IMR-90 (cell line): ENCODE measurements at regions not wholly inside any gene's neighbourhood (a gene's known extent, or its start where the extent isn't known, plus 50 kb on each side); places are given as distances from the start of the nearest gene placed in this dataset.

Experiments
- ATAC-seq: fragments of 200-7000 bp; cut with Tn5 transposase; 2 replicates; pipeline ENCODE4 v1.9.1; 2020; ENCODE audit warnings: low read depth, mild to moderate bottlenecking, moderate library complexity
- BruUV-seq: library from RNA; stranded (reverse); fragments of 400-500 nt; replicated peaks from 2 replicates; lab custom pipeline; 2021; lab: Mats Ljungman, UMichigan
- CTCF ChIA-PET: fragments of 300-600 bp; formaldehyde crosslinking; extraction: SDS; loops from one replicate; lab custom pipeline; 2021; ENCODE audit warnings: antibody characterized with exemption; lab: Yijun Ruan, JAX
- POLR2A ChIA-PET: fragments of 300-600 bp; sonication (Branson Sonifier 250); formaldehyde crosslinking; loops from one replicate; lab custom pipeline; 2022; ENCODE audit warnings: antibody characterized with exemption; ENCODE audit not compliant: unreplicated experiment; lab: Charles Lee
- DNase-seq: peaks from one replicate; pipeline ENCODE4 v3.0.0; 2013
- H2AFZ ChIP-seq: replicated peaks from 2 replicates; pipeline ENCODE3; 2013; ENCODE audit warnings: low read length, mild to moderate bottlenecking; ENCODE audit not compliant: poor library complexity
- H2AK5ac ChIP-seq: 2 replicates; pipeline ENCODE4 v1.6.1; 2013; ENCODE audit warnings: low read depth, low read length, inconsistent platforms
- H2AK9ac ChIP-seq: replicated peaks from 2 replicates; pipeline ENCODE3; 2013; ENCODE audit warnings: mild to moderate bottlenecking, low read depth, low read length, moderate library complexity; ENCODE audit not compliant: poor library complexity
- H2BK120ac ChIP-seq: 2 replicates; pipeline ENCODE4 v1.6.1; 2013; ENCODE audit warnings: low read depth, low read length, inconsistent platforms
- H2BK15ac ChIP-seq: 3 replicates; pipeline ENCODE4 v1.6.1; 2013; ENCODE audit warnings: low read depth, low read length, inconsistent platforms
- H2BK20ac ChIP-seq: 2 replicates; pipeline ENCODE4 v1.6.1; 2013; ENCODE audit warnings: low read depth, mild to moderate bottlenecking, inconsistent platforms, low read length, moderate library complexity
- H2BK5ac ChIP-seq: 2 replicates; pipeline ENCODE4 v1.6.1; 2013; ENCODE audit warnings: mild to moderate bottlenecking, low read depth, low read length, inconsistent platforms; ENCODE audit not compliant: poor library complexity, severe bottlenecking
- H3K14ac ChIP-seq: replicated peaks from 2 replicates; pipeline ENCODE4 v1.6.1; 2013; ENCODE audit warnings: low read depth, low read length, inconsistent platforms
- H3K18ac ChIP-seq: 2 replicates; pipeline ENCODE4 v1.6.1; 2013; ENCODE audit warnings: low read depth, low read length, control low read depth
- H3K23ac ChIP-seq: 2 replicates; pipeline ENCODE4 v1.6.1; 2013; ENCODE audit warnings: low read depth, low read length, inconsistent platforms
- H3K27ac ChIP-seq: 2 replicates; pipeline ENCODE4 v1.5.1; 2013; ENCODE audit warnings: mild to moderate bottlenecking, control low read depth, low read length; ENCODE audit not compliant: insufficient read depth
- H3K27me3 ChIP-seq: 2 replicates; pipeline ENCODE4 v1.6.1; 2013; ENCODE audit warnings: low read length; ENCODE audit not compliant: control insufficient read depth, insufficient read depth
- H3K36me3 ChIP-seq: 2 replicates; pipeline ENCODE4 v1.6.1; 2013; ENCODE audit warnings: low read length, mixed read lengths; ENCODE audit not compliant: control insufficient read depth, insufficient read depth
- H3K4ac ChIP-seq: 2 replicates; pipeline ENCODE4 v1.6.1; 2013; ENCODE audit warnings: low read depth, low read length, inconsistent platforms
- H3K4me1 ChIP-seq: 2 replicates; pipeline ENCODE4 v1.6.1; 2013; ENCODE audit warnings: low read length, mixed read lengths; ENCODE audit not compliant: control insufficient read depth, insufficient read depth
- H3K4me2 ChIP-seq: 2 replicates; pipeline ENCODE4 v1.6.1; 2013; ENCODE audit warnings: low read depth, mild to moderate bottlenecking, control low read depth, low read length, moderate library complexity
- H3K4me3 ChIP-seq: 2 replicates; pipeline ENCODE4 v1.5.1; 2013; ENCODE audit warnings: low read depth, mild to moderate bottlenecking, control low read depth, low read length, moderate library complexity; ENCODE audit not compliant: insufficient read depth
- H3K56ac ChIP-seq: 2 replicates; pipeline ENCODE4 v1.6.1; 2013; ENCODE audit warnings: low read length, inconsistent platforms; ENCODE audit not compliant: insufficient read depth; ENCODE audit errors: extremely low read depth
- H3K79me1 ChIP-seq, 2 experiments: 2 replicates each; pipeline ENCODE4 v1.6.1; 2013; ENCODE audit warnings: low read length in 2 of 2, inconsistent platforms in 1 of 2, low read depth in 1 of 2
- H3K9ac ChIP-seq: 2 replicates; pipeline ENCODE4 v1.6.1; 2013; ENCODE audit warnings: low read depth, low read length, control low read depth
- H3K9me1 ChIP-seq: 2 replicates; pipeline ENCODE4 v1.6.1; 2013; ENCODE audit warnings: low read length, inconsistent platforms; ENCODE audit not compliant: insufficient read depth
- H3K9me3 ChIP-seq: 2 replicates; pipeline ENCODE4 v1.6.1; 2013; ENCODE audit warnings: low read length; ENCODE audit not compliant: control insufficient read depth, insufficient read depth
- H4K20me1 ChIP-seq: 2 replicates; pipeline ENCODE4 v1.6.1; 2013; ENCODE audit warnings: low read length, inconsistent platforms; ENCODE audit not compliant: insufficient read depth
- H4K5ac ChIP-seq: 2 replicates; pipeline ENCODE4 v1.6.1; 2013; ENCODE audit warnings: mild to moderate bottlenecking, low read depth, low read length, control low read depth
- H4K8ac ChIP-seq, 2 experiments: 2 replicates each; pipeline ENCODE4 v1.6.1; 2013; ENCODE audit warnings: low read depth in 2 of 2, low read length in 2 of 2, control low read depth in 1 of 2, inconsistent platforms in 1 of 2
- H4K91ac ChIP-seq: 2 replicates; pipeline ENCODE4 v1.6.1; 2013; ENCODE audit warnings: low read depth, low read length, inconsistent platforms; ENCODE audit not compliant: insufficient read depth
- BHLHE40 ChIP-seq: fragments of 150-350 bp; IDR thresholded peaks from 2 replicates; pipeline ENCODE4 v1.6.1; 2016; ENCODE audit warnings: mild to moderate bottlenecking, low read depth, low read length
- FOS ChIP-seq: fragments of 150-350 bp; IDR thresholded peaks from 2 replicates; pipeline ENCODE4 v1.6.1; 2016; ENCODE audit warnings: low read depth, low read length
- NFE2L2 ChIP-seq: fragments of 150-350 bp; IDR thresholded peaks from 2 replicates; pipeline ENCODE4 v1.6.1; 2016; ENCODE audit warnings: low read depth, mild to moderate bottlenecking, low read length
- RCOR1 ChIP-seq: IDR thresholded peaks from 2 replicates; pipeline ENCODE4 v1.6.1; 2012; ENCODE audit warnings: mild to moderate bottlenecking, low read length, improper control_type of control experiment; ENCODE audit not compliant: insufficient replicate concordance
- WGBS, 2 experiments: methylation state at CpG; one replicate each; pipeline versions ENCODE4 v1.1.5 to v1.1.7; 2013; ENCODE audit warnings: missing lambda C conversion rate in 2 of 2; ENCODE audit not compliant: insufficient read length in 1 of 2; ENCODE audit errors: extremely low coverage in 2 of 2; 5-methylcytosine and 5-hydroxymethylcytosine counted together
- dilution Hi-C: fragments of 300-500 bp; cut with HindIII; formaldehyde crosslinking; loops from one replicate; pipeline ENCODE4 v1.14.3; 2018; ENCODE audit warnings: low sequenced_read_pairs; ENCODE audit not compliant: unreplicated experiment
- in situ Hi-C: fragments of 300-500 bp; cut with MboI; formaldehyde crosslinking; loops from 3 replicates; pipeline ENCODE4 v1.14.3; 2019; ENCODE audit warnings: low sequenced_read_pairs, inconsistent platforms, mixed read lengths
- intact Hi-C: fragments of 100-400 bp; cut with micrococcal nuclease; formaldehyde crosslinking; loops from 2 replicates; pipeline ENCODE4 v1.10.0; 2022
- TF ChIP-seq, protein P1 (sequence below): conservative IDR thresholded peaks from 2 replicates; pipeline ENCODE4 v1.5.1; 2012; ENCODE audit warnings: mild to moderate bottlenecking, low read depth, low read length, improper control_type of control experiment
- TF ChIP-seq, protein P2 (sequence below): fragments of 150-350 bp; IDR thresholded peaks from 2 replicates; pipeline ENCODE4 v1.6.1; 2016; ENCODE audit warnings: low read depth, mild to moderate bottlenecking, low read length, moderate library complexity, borderline replicate concordance

GRCh38 chr3:96190024-96190616, 624.3 kb upstream of the EPHA6 start:
- Histone ChIP-seq H3K4me2 (no peak overlapping the region), H2AK5ac (no peak overlapping the region), H2BK20ac (no peak overlapping the region), H4K91ac (no peak overlapping the region), H3K23ac (no peak overlapping the region), H2BK15ac (no peak overlapping the region), H3K18ac (no peak overlapping the region), H2BK5ac (no peak overlapping the region), H3K4me3 (no peak overlapping the region), H3K27ac (no peak overlapping the region), H4K20me1 (no peaks in the 10 kb centered on the region), H3K56ac (no peak overlapping the region), H3K36me3 (no peaks in the 10 kb centered on the region), H3K4ac (no peak overlapping the region), H3K9ac (no peak overlapping the region), H3K4me1 (no peaks in the 10 kb centered on the region), H2AFZ (no peak overlapping the region), H3K79me1 (no peaks in the 10 kb centered on the region), H3K14ac (no peak overlapping the region), H3K9me1 (no peaks in the 10 kb centered on the region), H4K8ac (no peak overlapping the region), H4K5ac (no peak overlapping the region), H2BK120ac (no peak overlapping the region), H3K9me3 (peaks cover 11% of the 10 kb centered on the region; the same call in 1 of the 2 replicates), H2AK9ac (no peak overlapping the region), H3K27me3 (no peaks in the 10 kb centered on the region)
- CTCF ChIA-PET = no interaction called here
- BruUV-seq = no TSS peak
- in situ Hi-C loops = no loop called here
- WGBS, 2 experiments = 87% methylated on average over 3 of the region's 8 CpGs; no CpG with 5 or more reads in 1 of the 2 experiments
- intact Hi-C loops = no loop called here
- ATAC-seq (no peak), DNase-seq (no peak)
- dilution Hi-C loops = no loop called here
- no peak for TF ChIP-seq RCOR1
- no peak for TF ChIP-seq NFE2L2
- TF ChIP-seq, protein P1, sequence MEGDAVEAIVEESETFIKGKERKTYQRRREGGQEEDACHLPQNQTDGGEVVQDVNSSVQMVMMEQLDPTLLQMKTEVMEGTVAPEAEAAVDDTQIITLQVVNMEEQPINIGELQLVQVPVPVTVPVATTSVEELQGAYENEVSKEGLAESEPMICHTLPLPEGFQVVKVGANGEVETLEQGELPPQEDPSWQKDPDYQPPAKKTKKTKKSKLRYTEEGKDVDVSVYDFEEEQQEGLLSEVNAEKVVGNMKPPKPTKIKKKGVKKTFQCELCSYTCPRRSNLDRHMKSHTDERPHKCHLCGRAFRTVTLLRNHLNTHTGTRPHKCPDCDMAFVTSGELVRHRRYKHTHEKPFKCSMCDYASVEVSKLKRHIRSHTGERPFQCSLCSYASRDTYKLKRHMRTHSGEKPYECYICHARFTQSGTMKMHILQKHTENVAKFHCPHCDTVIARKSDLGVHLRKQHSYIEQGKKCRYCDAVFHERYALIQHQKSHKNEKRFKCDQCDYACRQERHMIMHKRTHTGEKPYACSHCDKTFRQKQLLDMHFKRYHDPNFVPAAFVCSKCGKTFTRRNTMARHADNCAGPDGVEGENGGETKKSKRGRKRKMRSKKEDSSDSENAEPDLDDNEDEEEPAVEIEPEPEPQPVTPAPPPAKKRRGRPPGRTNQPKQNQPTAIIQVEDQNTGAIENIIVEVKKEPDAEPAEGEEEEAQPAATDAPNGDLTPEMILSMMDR = no peak
- no peak for TF ChIP-seq FOS
- TF ChIP-seq, protein P2, sequence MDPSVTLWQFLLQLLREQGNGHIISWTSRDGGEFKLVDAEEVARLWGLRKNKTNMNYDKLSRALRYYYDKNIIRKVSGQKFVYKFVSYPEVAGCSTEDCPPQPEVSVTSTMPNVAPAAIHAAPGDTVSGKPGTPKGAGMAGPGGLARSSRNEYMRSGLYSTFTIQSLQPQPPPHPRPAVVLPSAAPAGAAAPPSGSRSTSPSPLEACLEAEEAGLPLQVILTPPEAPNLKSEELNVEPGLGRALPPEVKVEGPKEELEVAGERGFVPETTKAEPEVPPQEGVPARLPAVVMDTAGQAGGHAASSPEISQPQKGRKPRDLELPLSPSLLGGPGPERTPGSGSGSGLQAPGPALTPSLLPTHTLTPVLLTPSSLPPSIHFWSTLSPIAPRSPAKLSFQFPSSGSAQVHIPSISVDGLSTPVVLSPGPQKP = no peak
- no peak for TF ChIP-seq BHLHE40
- POLR2A ChIA-PET = no interaction called here
